ENCODE measurements at regions not wholly inside any gene's neighbourhood (a gene's known extent, or its start where the extent isn't known, plus 50 kb on each side); places are given as distances from the start of the nearest gene placed in this dataset.

DNA sequence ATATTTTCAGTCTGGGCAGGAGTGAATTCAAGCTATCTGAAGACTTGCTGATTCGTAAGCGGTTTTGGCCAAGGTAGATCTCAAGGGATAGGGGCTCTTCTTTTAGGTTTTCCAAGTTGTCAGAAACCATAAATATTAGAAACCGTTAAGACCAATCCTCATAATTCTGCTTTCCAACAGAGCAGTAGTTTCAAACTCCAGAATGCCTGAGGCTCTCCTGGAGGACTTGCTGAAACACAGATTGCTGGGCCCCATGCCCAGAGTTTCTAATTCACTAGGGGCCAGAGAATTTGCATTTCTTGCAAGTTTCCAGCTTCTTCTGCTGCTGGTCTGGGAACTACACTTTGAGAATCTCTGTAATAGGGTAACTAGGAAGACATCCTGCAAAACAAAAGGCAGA, 1855.7 kb upstream of the CELF4 start:
- no peak overlapping the region for H3K4me3 ChIP-seq (ENCODE audit: low read depth, low read length, poor library complexity, severe bottlenecking)
- no peaks in the 10 kb centered on the region for H3K9me2 ChIP-seq (ENCODE audit: insufficient read depth, low read length)
- CTCF ChIA-PET (ENCODE audit: unreplicated experiment), result no interaction called here
- POLR2A ChIA-PET, result no interaction called here
- H3K36me3 ChIP-seq (ENCODE audit: insufficient read depth, low read length), result no peaks in the 10 kb centered on the region
- TF ChIP-seq EZH2phosphoT487 (IDR thresholded peaks at IDR 0.05; ENCODE audit: borderline replicate concordance, low read depth, low read length), result no peak
- TF ChIP-seq, protein P1, sequence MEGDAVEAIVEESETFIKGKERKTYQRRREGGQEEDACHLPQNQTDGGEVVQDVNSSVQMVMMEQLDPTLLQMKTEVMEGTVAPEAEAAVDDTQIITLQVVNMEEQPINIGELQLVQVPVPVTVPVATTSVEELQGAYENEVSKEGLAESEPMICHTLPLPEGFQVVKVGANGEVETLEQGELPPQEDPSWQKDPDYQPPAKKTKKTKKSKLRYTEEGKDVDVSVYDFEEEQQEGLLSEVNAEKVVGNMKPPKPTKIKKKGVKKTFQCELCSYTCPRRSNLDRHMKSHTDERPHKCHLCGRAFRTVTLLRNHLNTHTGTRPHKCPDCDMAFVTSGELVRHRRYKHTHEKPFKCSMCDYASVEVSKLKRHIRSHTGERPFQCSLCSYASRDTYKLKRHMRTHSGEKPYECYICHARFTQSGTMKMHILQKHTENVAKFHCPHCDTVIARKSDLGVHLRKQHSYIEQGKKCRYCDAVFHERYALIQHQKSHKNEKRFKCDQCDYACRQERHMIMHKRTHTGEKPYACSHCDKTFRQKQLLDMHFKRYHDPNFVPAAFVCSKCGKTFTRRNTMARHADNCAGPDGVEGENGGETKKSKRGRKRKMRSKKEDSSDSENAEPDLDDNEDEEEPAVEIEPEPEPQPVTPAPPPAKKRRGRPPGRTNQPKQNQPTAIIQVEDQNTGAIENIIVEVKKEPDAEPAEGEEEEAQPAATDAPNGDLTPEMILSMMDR (conservative IDR thresholded peaks at IDR 0.05; ENCODE audit: low read length), result no peak
- H3K4me2 ChIP-seq (ENCODE audit: low read length), result no peak overlapping the region
- intact Hi-C loops (cut with micrococcal nuclease; ENCODE audit: unreplicated experiment), result no loop called here
- no peaks in the 10 kb centered on the region for H3K4me1 ChIP-seq (ENCODE audit: insufficient read depth, low read length, poor library complexity, severe bottlenecking)
- no peaks in the 10 kb centered on the region for H3K79me2 ChIP-seq (ENCODE audit: insufficient read depth, low read depth, low read length)
- H3K27ac ChIP-seq (ENCODE audit: low read depth, low read length, poor library complexity, severe bottlenecking), result no peak overlapping the region
- no peak overlapping the region for H2AFZ ChIP-seq (ENCODE audit: low read length)
- no peaks in the 10 kb centered on the region for H3K9me3 ChIP-seq (ENCODE audit: low read length)
- no peak for DNase-seq (ENCODE audit: low spot score)
- no TSS peak for BruUV-seq (replicated peaks)
- no peaks in the 10 kb centered on the region for H4K20me1 ChIP-seq (ENCODE audit: insufficient read depth, low read length)

DNA sequence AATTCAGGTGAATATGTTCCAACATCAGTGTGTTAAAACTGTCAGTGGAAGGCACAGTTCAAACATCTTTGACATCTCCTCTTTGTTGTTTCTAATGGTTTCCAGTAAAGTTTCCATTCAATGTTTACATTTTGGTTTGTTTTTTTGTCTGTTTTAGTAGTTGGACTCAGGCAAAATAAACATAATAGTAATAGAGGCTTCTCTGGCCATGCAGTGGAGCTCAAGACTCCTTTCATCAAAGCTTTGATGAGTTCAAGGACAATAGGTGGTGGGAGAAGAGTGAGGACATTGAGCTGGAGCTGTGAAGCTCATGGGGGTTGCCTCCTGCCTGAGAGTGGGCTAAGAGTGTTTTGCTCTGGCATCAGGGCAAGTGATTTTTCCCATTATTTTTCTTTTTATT, 1853.7 kb upstream of the CELF4 start:
- no peaks in the 10 kb centered on the region for H3K4me1 ChIP-seq (ENCODE audit: insufficient read depth, low read length, poor library complexity, severe bottlenecking)
- no peak overlapping the region for H3K4me3 ChIP-seq (ENCODE audit: low read depth, low read length, poor library complexity, severe bottlenecking)
- no TSS peak for BruUV-seq (replicated peaks)
- H2AFZ ChIP-seq (ENCODE audit: low read length), result no peak overlapping the region
- H3K27ac ChIP-seq (ENCODE audit: low read depth, low read length, poor library complexity, severe bottlenecking), result no peak overlapping the region
- no peaks in the 10 kb centered on the region for H3K9me3 ChIP-seq (ENCODE audit: low read length)
- H3K4me2 ChIP-seq (ENCODE audit: low read length), result no peak overlapping the region
- H3K9me2 ChIP-seq (ENCODE audit: insufficient read depth, low read length), result no peaks in the 10 kb centered on the region
- no peak for TF ChIP-seq EZH2phosphoT487 (IDR thresholded peaks at IDR 0.05; ENCODE audit: borderline replicate concordance, low read depth, low read length)
- TF ChIP-seq, protein P1 (conservative IDR thresholded peaks at IDR 0.05; ENCODE audit: low read length), result no peak
- DNase-seq (ENCODE audit: low spot score), result no peak
- H3K79me2 ChIP-seq (ENCODE audit: insufficient read depth, low read depth, low read length), result no peaks in the 10 kb centered on the region
- no peaks in the 10 kb centered on the region for H3K36me3 ChIP-seq (ENCODE audit: insufficient read depth, low read length)
- intact Hi-C loops (cut with micrococcal nuclease; ENCODE audit: unreplicated experiment), result no loop called here
- CTCF ChIA-PET (ENCODE audit: unreplicated experiment), result no interaction called here
- POLR2A ChIA-PET, result no interaction called here
- no peaks in the 10 kb centered on the region for H4K20me1 ChIP-seq (ENCODE audit: insufficient read depth, low read length)

DNA sequence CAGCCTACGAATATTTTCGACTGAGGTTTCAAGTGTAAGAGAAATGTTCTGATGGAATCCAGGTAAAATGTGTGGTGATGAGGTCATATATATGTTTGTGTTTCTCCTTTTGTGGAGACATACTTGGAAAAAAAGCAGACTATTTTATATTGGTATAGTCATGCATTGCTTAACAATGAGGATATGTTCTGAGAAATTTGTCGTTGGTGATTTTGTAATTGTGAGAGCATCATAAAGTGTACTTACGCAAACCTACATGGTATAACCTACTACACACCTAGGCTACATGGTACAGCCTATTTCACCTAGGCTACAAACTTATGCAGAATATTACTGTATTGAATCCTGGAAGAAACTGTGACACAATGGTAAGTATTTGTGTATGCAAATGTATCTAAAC, 1849.9 kb upstream of the CELF4 start:
- Histone ChIP-seq H3K4me3 (ENCODE audit: low read depth, low read length, poor library complexity, severe bottlenecking) (no peak overlapping the region), H3K9me3 (ENCODE audit: low read length) (no peaks in the 10 kb centered on the region), H3K9me2 (ENCODE audit: insufficient read depth, low read length) (no peaks in the 10 kb centered on the region), H2AFZ (ENCODE audit: low read length) (no peak overlapping the region), H3K4me1 (ENCODE audit: insufficient read depth, low read length, poor library complexity, severe bottlenecking) (no peaks in the 10 kb centered on the region), H3K36me3 (ENCODE audit: insufficient read depth, low read length) (no peaks in the 10 kb centered on the region), H4K20me1 (ENCODE audit: insufficient read depth, low read length) (no peaks in the 10 kb centered on the region), H3K27ac (ENCODE audit: low read depth, low read length, poor library complexity, severe bottlenecking) (no peak overlapping the region), H3K4me2 (ENCODE audit: low read length) (no peak overlapping the region), H3K79me2 (ENCODE audit: insufficient read depth, low read depth, low read length) (no peaks in the 10 kb centered on the region)
- DNase-seq (ENCODE audit: low spot score), result no peak
- POLR2A ChIA-PET, result interaction anchor here (0.6 kb wide), 1 partner anchor 8 kb away, joined by 3 read pairs; no protein-coding TSS in a partner anchor
- TF ChIP-seq, protein P1 (conservative IDR thresholded peaks at IDR 0.05; ENCODE audit: low read length), result no peak
- no peak for TF ChIP-seq EZH2phosphoT487 (IDR thresholded peaks at IDR 0.05; ENCODE audit: borderline replicate concordance, low read depth, low read length)
- CTCF ChIA-PET (ENCODE audit: unreplicated experiment), result no interaction called here
- intact Hi-C loops (cut with micrococcal nuclease; ENCODE audit: unreplicated experiment), result no loop called here
- no TSS peak for BruUV-seq (replicated peaks)
